Upper lobe of left lung (tissue), 6 donors: ENCODE measurements at regions not wholly inside any gene's neighbourhood (a gene's known extent, or its start where the extent isn't known, plus 50 kb on each side); places are given as distances from the start of the nearest gene placed in this dataset.
"Not testable (repeated sequence)": the region's sequence is repeated elsewhere in the genome, so short reads cannot be mapped to it uniquely, and the experiment has no call there.

Experiments used
- ATAC-seq, 2 donors: fragments of 200-7000 bp; cut with Tn5 transposase; one replicate each; pipeline ENCODE4 v1.9.1; 2022; ENCODE audit warnings: mild to moderate bottlenecking in 2 of 2, moderate library complexity in 2 of 2; ENCODE audit not compliant: low FRiP score in 2 of 2
- DNase-seq, 2 donors: peaks; one replicate each; pipeline ENCODE4 v3.0.0-alpha.2; 2019 to 2020
- H3K27ac ChIP-seq, 4 donors: fragments of 200-600 bp; sonication (generic); one replicate each; pipeline ENCODE4 v1.5.1; 2016 to 2019
- H3K27me3 ChIP-seq, 4 donors: fragments of 200-600 bp; sonication (generic); one replicate each; pipeline ENCODE4 v1.5.1; 2017 to 2019
- H3K36me3 ChIP-seq, 4 donors: fragments of 200-600 bp; sonication (generic); one replicate each; pipeline ENCODE4 v1.5.1; 2016 to 2019
- H3K4me1 ChIP-seq, 4 donors: fragments of 200-600 bp; sonication (generic); one replicate each; pipeline ENCODE4 v1.5.1; 2018 to 2019
- H3K4me3 ChIP-seq, 4 donors: fragments of 200-600 bp; sonication (generic); one replicate each; pipeline ENCODE4 v1.5.1; 2017 to 2019; ENCODE audit warnings: mild to moderate bottlenecking in 2 of 4, moderate library complexity in 1 of 4
- H3K9me3 ChIP-seq, 4 donors: fragments of 200-600 bp; sonication (generic); one replicate each; pipeline ENCODE4 v1.5.1; 2018 to 2019
- EP300 ChIP-seq, 4 donors: sonication (generic); formaldehyde crosslinking; IDR thresholded peaks; one replicate each; pipeline ENCODE4 v1.5.1; 2017; ENCODE audit warnings: antibody characterized with exemption in 4 of 4, control low read depth in 2 of 4
- POLR2A ChIP-seq, 4 donors: fragments of 450-650 bp; IDR thresholded peaks; one replicate each; pipeline ENCODE4 v1.5.1; 2016 to 2017; ENCODE audit warnings: antibody characterized with exemption in 4 of 4, mild to moderate bottlenecking in 2 of 4
- POLR2AphosphoS5 ChIP-seq, 2 donors: sonication (generic); formaldehyde crosslinking; IDR thresholded peaks; one replicate each; pipeline ENCODE4 v1.5.1; 2017; ENCODE audit warnings: antibody characterized with exemption in 2 of 2
- WGBS, 2 donors: methylation state at CpG; one replicate each; pipeline ENCODE4 v1.1.5; 2017 to 2018; 5-methylcytosine and 5-hydroxymethylcytosine counted together
- TF ChIP-seq, protein P1 (sequence below), 6 experiments: fragments of 450-650 bp in 4 of 6; fragments of 200-600 bp in 2 of 6; sonication (generic) in 2 of 6; IDR thresholded peaks; one replicate each; pipeline ENCODE4 v1.5.1; 2016 to 2019; ENCODE audit warnings: antibody characterized with exemption in 6 of 6
- donor health status: DM: no; HTN: no; CAD: no; lungs with moderate emphysema.
- donor health status: DM: no; HTN: yes; CAD: no; lungs with severe emphysema.

GRCh38 chr6:67790569-67790968, 844.5 kb upstream of the ADGRB3 start:
- 57 to 63% methylated on average over 1 of the region's 1 CpG for WGBS, 2 donors

GRCh38 chr6:67787119-67787518, 848.0 kb upstream of the ADGRB3 start:
- not testable (repeated sequence) for H3K36me3 ChIP-seq, ATAC-seq, H3K27me3 ChIP-seq, H3K27ac ChIP-seq, DNase-seq, H3K4me3 ChIP-seq, H3K9me3 ChIP-seq, H3K4me1 ChIP-seq
- WGBS, 2 donors, result 43 to 53% methylated on average over 1 of the region's 1 CpG

More at GRCh38 chr6:67790569-67790968, 844.5 kb upstream of the ADGRB3 start:
- DNase-seq (no peak), ATAC-seq (no peak)
- no peak for TF ChIP-seq EP300 (IDR thresholded peaks at IDR 0.05)
- no peak for TF ChIP-seq POLR2AphosphoS5 (IDR thresholded peaks at IDR 0.05)
- TF ChIP-seq POLR2A (IDR thresholded peaks at IDR 0.05), result no peak
- TF ChIP-seq, protein P1, sequence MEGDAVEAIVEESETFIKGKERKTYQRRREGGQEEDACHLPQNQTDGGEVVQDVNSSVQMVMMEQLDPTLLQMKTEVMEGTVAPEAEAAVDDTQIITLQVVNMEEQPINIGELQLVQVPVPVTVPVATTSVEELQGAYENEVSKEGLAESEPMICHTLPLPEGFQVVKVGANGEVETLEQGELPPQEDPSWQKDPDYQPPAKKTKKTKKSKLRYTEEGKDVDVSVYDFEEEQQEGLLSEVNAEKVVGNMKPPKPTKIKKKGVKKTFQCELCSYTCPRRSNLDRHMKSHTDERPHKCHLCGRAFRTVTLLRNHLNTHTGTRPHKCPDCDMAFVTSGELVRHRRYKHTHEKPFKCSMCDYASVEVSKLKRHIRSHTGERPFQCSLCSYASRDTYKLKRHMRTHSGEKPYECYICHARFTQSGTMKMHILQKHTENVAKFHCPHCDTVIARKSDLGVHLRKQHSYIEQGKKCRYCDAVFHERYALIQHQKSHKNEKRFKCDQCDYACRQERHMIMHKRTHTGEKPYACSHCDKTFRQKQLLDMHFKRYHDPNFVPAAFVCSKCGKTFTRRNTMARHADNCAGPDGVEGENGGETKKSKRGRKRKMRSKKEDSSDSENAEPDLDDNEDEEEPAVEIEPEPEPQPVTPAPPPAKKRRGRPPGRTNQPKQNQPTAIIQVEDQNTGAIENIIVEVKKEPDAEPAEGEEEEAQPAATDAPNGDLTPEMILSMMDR (IDR thresholded peaks at IDR 0.05), result no peak
- H3K9me3 ChIP-seq, result no peaks in the 10 kb centered on the region
- H3K4me1 ChIP-seq, result no peaks in the 10 kb centered on the region
- no peak overlapping the region for H3K4me3 ChIP-seq
- no peaks in the 10 kb centered on the region for H3K36me3 ChIP-seq
- no peaks in the 10 kb centered on the region for H3K27me3 ChIP-seq
- H3K27ac ChIP-seq, result no peak overlapping the region

GRCh38 chr6:67779876-67780275, 855.2 kb upstream of the ADGRB3 start:
- H3K4me1 ChIP-seq, result no peaks in the 10 kb centered on the region
- DNase-seq, result no peak

DNA sequence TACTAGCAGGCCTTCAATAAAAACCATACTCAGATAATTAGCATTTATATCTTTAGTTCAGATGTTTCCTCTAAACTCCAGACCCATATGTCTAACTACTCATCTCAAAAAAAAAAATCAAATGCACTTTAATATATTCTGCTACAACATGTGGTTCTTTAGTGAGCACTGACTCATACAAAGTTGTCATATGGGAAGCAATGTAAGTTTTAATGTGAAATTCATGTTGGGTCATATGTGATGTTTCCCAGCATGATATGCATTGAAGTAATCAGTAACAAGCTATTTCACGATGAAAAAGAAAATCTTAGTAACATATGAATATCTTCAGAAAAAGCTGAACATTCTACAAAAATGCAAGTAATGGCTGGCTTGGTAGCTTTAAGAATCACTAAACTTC, 859.7 kb upstream of the ADGRB3 start:
- Histone ChIP-seq H3K36me3 (no peaks in the 10 kb centered on the region), H3K4me1 (no peaks in the 10 kb centered on the region), H3K9me3 (no peaks in the 10 kb centered on the region), H3K4me3 (no peak overlapping the region), H3K27me3 (no peaks in the 10 kb centered on the region), H3K27ac (no peak overlapping the region)
- 82 to 91% methylated on average over 1 of the region's 1 CpG for WGBS, 2 donors
- TF ChIP-seq POLR2A (IDR thresholded peaks at IDR 0.05), result no peak
- TF ChIP-seq POLR2AphosphoS5 (IDR thresholded peaks at IDR 0.05), result no peak
- no peak for TF ChIP-seq EP300 (IDR thresholded peaks at IDR 0.05)
- TF ChIP-seq, protein P1 (IDR thresholded peaks at IDR 0.05), result no peak
- ATAC-seq, result no peak
- DNase-seq, result no peak

More at GRCh38 chr6:67779876-67780275, 855.2 kb upstream of the ADGRB3 start:
- TF ChIP-seq EP300 (IDR thresholded peaks at IDR 0.05) (no peak), POLR2AphosphoS5 (IDR thresholded peaks at IDR 0.05) (no peak), POLR2A (IDR thresholded peaks at IDR 0.05) (no peak)
- TF ChIP-seq, protein P1 (IDR thresholded peaks at IDR 0.05), result no peak
- Histone ChIP-seq H3K36me3 (no peaks in the 10 kb centered on the region), H3K9me3 (no peaks in the 10 kb centered on the region), H3K27me3 (no peaks in the 10 kb centered on the region), H3K27ac (no peak overlapping the region), H3K4me3 (no peak overlapping the region)
- ATAC-seq, result no peak
- WGBS, 2 donors, result 74 to 80% methylated on average over 3 of the region's 3 CpGs

- Histone ChIP-seq H3K36me3 (no peaks in the 10 kb centered on the region), H3K4me3 (no peak overlapping the region), H3K27me3 (no peaks in the 10 kb centered on the region), H3K9me3 (no peaks in the 10 kb centered on the region), H3K4me1 (no peaks in the 10 kb centered on the region), H3K27ac (no peak overlapping the region)
- TF ChIP-seq, protein P1 (IDR thresholded peaks at IDR 0.05), result no peak
- TF ChIP-seq POLR2A (IDR thresholded peaks at IDR 0.05), result no peak
- no peak for TF ChIP-seq EP300 (IDR thresholded peaks at IDR 0.05)
- no peak for TF ChIP-seq POLR2AphosphoS5 (IDR thresholded peaks at IDR 0.05)
- ATAC-seq (no peak), DNase-seq (no peak)
Measured at GRCh38 chr6:67768972-67769371, 866.1 kb upstream of the ADGRB3 start.

- H3K36me3 ChIP-seq, H3K9me3 ChIP-seq, H3K4me1 ChIP-seq, H3K4me3 ChIP-seq, ATAC-seq, DNase-seq, H3K27ac ChIP-seq, H3K27me3 ChIP-seq: not testable (repeated sequence)
- 89 to 94% methylated on average over 4 of the region's 4 CpGs for WGBS, 2 donors
Measured at GRCh38 chr6:67767046-67767822, 867.8 kb upstream of the ADGRB3 start.
